ENCODE measurements at regions not wholly inside any gene's neighbourhood (a gene's known extent, or its start where the extent isn't known, plus 50 kb on each side); places are given as distances from the start of the nearest gene placed in this dataset.

DNA sequence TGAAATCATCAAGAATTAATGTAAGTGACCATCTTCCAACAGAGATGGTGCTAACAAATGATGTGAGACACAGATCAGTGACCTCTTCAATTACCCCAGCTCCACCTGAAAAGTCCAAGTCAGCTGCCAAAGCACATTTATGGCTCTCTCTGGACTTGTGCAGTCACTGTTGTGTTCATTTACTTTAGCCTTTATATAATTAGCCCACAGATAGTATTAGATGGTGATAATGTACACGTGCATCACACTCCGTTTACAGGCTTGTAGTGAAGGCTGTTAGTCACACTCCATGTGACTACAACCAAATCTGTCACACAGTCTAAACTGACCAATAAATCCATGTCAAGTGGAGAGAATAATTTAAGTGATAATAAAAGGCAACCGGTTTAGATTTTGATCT lies 331.5 kb upstream of the IL12A start:
- no peak overlapping the region for H2AFZ ChIP-seq (ENCODE audit: low read length)
- no peaks in the 10 kb centered on the region for H3K9me3 ChIP-seq (ENCODE audit: control insufficient read depth, insufficient read depth, low read depth, low read length)
- DNase-seq (ENCODE audit: low read depth in 2 of 2), result no peak
- H3K4me3 ChIP-seq (replicated peaks in 1 of 4; ENCODE audit: control extremely low read depth in 1 of 4, insufficient read depth in 1 of 4, low read depth in 3 of 4, low read length in 4 of 4), result no peak overlapping the region
- no peaks in the 10 kb centered on the region for H3K79me2 ChIP-seq (ENCODE audit: control insufficient read depth, insufficient read depth, low read length)
- TF ChIP-seq EZH2 (IDR thresholded peaks at IDR 0.05; ENCODE audit: low read length, missing control alignments), result no peak
- TF ChIP-seq, protein P1, sequence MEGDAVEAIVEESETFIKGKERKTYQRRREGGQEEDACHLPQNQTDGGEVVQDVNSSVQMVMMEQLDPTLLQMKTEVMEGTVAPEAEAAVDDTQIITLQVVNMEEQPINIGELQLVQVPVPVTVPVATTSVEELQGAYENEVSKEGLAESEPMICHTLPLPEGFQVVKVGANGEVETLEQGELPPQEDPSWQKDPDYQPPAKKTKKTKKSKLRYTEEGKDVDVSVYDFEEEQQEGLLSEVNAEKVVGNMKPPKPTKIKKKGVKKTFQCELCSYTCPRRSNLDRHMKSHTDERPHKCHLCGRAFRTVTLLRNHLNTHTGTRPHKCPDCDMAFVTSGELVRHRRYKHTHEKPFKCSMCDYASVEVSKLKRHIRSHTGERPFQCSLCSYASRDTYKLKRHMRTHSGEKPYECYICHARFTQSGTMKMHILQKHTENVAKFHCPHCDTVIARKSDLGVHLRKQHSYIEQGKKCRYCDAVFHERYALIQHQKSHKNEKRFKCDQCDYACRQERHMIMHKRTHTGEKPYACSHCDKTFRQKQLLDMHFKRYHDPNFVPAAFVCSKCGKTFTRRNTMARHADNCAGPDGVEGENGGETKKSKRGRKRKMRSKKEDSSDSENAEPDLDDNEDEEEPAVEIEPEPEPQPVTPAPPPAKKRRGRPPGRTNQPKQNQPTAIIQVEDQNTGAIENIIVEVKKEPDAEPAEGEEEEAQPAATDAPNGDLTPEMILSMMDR (conservative IDR thresholded peaks at IDR 0.05 in 1 of 2, IDR thresholded peaks at IDR 0.05 in 1 of 2; ENCODE audit: low read depth in 1 of 2, low read length in 2 of 2), result no peak
- no peaks in the 10 kb centered on the region for H4K20me1 ChIP-seq (ENCODE audit: control insufficient read depth, extremely low read depth, insufficient read depth, low read length)
- no peak overlapping the region for H3K4me2 ChIP-seq (ENCODE audit: extremely low read depth, insufficient read depth, low read length)
- H3K9ac ChIP-seq (ENCODE audit: insufficient read depth, low read length), result no peak overlapping the region
- no peaks in the 10 kb centered on the region for H3K4me1 ChIP-seq (ENCODE audit: control insufficient read depth, extremely low read depth, insufficient read depth, low read length)
- no peaks in the 10 kb centered on the region for H3K27me3 ChIP-seq (ENCODE audit: control insufficient read depth, insufficient read depth, low read length)
- H3K27ac ChIP-seq (ENCODE audit: insufficient read depth, low read length), result no peak overlapping the region
- no peaks in the 10 kb centered on the region for H3K36me3 ChIP-seq (ENCODE audit: control insufficient read depth, insufficient read depth, low read length)

DNA sequence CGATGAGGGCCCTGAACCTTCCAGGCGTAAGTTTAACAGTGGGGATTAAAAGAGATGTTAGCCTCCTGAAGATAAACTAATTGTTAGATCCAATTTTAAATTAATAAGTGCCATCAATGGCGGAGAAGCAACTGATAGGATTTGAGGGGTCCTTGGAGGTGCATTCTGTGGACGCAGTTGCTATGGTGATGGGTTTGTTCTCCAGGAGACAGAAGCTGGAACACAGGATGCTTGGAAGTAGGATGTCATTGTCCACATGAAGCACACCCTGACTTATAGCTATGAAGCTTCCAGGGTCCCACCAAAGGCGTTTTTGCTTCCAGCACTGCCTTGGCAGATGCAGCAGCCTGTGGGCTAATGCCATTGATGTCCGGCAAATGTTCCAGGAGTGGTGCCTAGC lies 331.0 kb upstream of the IL12A start:
- Histone ChIP-seq H3K36me3 (ENCODE audit: control insufficient read depth, insufficient read depth, low read length) (no peaks in the 10 kb centered on the region), H3K4me3 (replicated peaks in 1 of 4; ENCODE audit: control extremely low read depth in 1 of 4, insufficient read depth in 1 of 4, low read depth in 3 of 4, low read length in 4 of 4) (no peak overlapping the region), H3K79me2 (ENCODE audit: control insufficient read depth, insufficient read depth, low read length) (no peaks in the 10 kb centered on the region), H3K9me3 (ENCODE audit: control insufficient read depth, insufficient read depth, low read depth, low read length) (no peaks in the 10 kb centered on the region), H4K20me1 (ENCODE audit: control insufficient read depth, extremely low read depth, insufficient read depth, low read length) (no peaks in the 10 kb centered on the region), H3K4me2 (ENCODE audit: extremely low read depth, insufficient read depth, low read length) (no peak overlapping the region), H2AFZ (ENCODE audit: low read length) (no peak overlapping the region), H3K4me1 (ENCODE audit: control insufficient read depth, extremely low read depth, insufficient read depth, low read length) (no peaks in the 10 kb centered on the region), H3K27ac (ENCODE audit: insufficient read depth, low read length) (no peak overlapping the region), H3K27me3 (ENCODE audit: control insufficient read depth, insufficient read depth, low read length) (no peaks in the 10 kb centered on the region), H3K9ac (ENCODE audit: insufficient read depth, low read length) (no peak overlapping the region)
- no peak for TF ChIP-seq EZH2 (IDR thresholded peaks at IDR 0.05; ENCODE audit: low read length, missing control alignments)
- TF ChIP-seq, protein P1 (conservative IDR thresholded peaks at IDR 0.05 in 1 of 2, IDR thresholded peaks at IDR 0.05 in 1 of 2; ENCODE audit: low read depth in 1 of 2, low read length in 2 of 2), result no peak
- no peak for DNase-seq (ENCODE audit: low read depth in 2 of 2)

DNA sequence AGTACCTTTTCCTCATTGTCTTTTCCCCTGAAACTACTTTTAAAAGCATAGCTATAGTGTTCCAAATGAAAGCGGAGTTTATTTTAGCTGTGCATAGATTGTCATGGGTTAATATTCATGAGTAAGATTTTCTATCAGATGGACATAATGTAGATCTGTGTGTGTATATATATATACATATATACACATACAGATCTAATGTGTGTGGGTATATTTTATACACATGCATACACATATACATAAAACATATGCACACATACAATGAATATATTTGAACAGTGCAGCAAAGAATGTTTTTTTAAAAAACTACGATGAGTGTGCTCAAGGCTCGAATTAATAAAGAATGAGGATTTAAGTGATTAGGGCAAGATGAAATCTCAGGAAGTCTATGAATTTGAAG lies 328.3 kb upstream of the IL12A start:
- no peak overlapping the region for H3K4me3 ChIP-seq (replicated peaks in 1 of 4; ENCODE audit: control extremely low read depth in 1 of 4, insufficient read depth in 1 of 4, low read depth in 3 of 4, low read length in 4 of 4)
- H3K36me3 ChIP-seq (ENCODE audit: control insufficient read depth, insufficient read depth, low read length), result no peaks in the 10 kb centered on the region
- H3K9ac ChIP-seq (ENCODE audit: insufficient read depth, low read length), result no peak overlapping the region
- H3K27ac ChIP-seq (ENCODE audit: insufficient read depth, low read length), result no peak overlapping the region
- no peak for DNase-seq (ENCODE audit: low read depth in 2 of 2)
- H3K27me3 ChIP-seq (ENCODE audit: control insufficient read depth, insufficient read depth, low read length), result no peaks in the 10 kb centered on the region
- TF ChIP-seq, protein P1 (conservative IDR thresholded peaks at IDR 0.05 in 1 of 2, IDR thresholded peaks at IDR 0.05 in 1 of 2; ENCODE audit: low read depth in 1 of 2, low read length in 2 of 2), result no peak
- TF ChIP-seq EZH2 (IDR thresholded peaks at IDR 0.05; ENCODE audit: low read length, missing control alignments), result no peak
- no peaks in the 10 kb centered on the region for H3K9me3 ChIP-seq (ENCODE audit: control insufficient read depth, insufficient read depth, low read depth, low read length)
- H3K79me2 ChIP-seq (ENCODE audit: control insufficient read depth, insufficient read depth, low read length), result no peaks in the 10 kb centered on the region
- no peaks in the 10 kb centered on the region for H3K4me1 ChIP-seq (ENCODE audit: control insufficient read depth, extremely low read depth, insufficient read depth, low read length)
- no peak overlapping the region for H3K4me2 ChIP-seq (ENCODE audit: extremely low read depth, insufficient read depth, low read length)
- no peaks in the 10 kb centered on the region for H4K20me1 ChIP-seq (ENCODE audit: control insufficient read depth, extremely low read depth, insufficient read depth, low read length)
- H2AFZ ChIP-seq (ENCODE audit: low read length), result no peak overlapping the region
